Psoas muscle (tissue), 7 donors: ENCODE measurements at regions not wholly inside any gene's neighbourhood (a gene's known extent, or its start where the extent isn't known, plus 50 kb on each side); places are given as distances from the start of the nearest gene placed in this dataset.

Experiments used
- ATAC-seq, 4 donors: fragments of 200-7000 bp; cut with Tn5 transposase; one replicate each; pipeline ENCODE4 v1.9.1; 2020; ENCODE audit warnings: moderate library complexity in 3 of 4, mild to moderate bottlenecking in 2 of 4
- DNase-seq, 2 donors: peaks; one replicate each; pipeline ENCODE4 v3.0.0-alpha.2; 2020
- H3K27ac ChIP-seq: fragments of 200-600 bp; one replicate; pipeline ENCODE4 v1.8.0; 2022
- H3K27me3 ChIP-seq, 3 donors: fragments of 200-600 bp in 1 of 3; one replicate each; pipeline versions ENCODE4 v1.6.1 to v1.8.0; 2013 to 2022; ENCODE audit warnings: low read length in 2 of 3, mild to moderate bottlenecking in 2 of 3, moderate library complexity in 1 of 3; ENCODE audit not compliant: insufficient read depth in 3 of 3
- H3K36me3 ChIP-seq, 2 donors: fragments of 200-600 bp in 1 of 2; one replicate each; pipeline versions ENCODE4 v1.6.1 to v1.8.0; 2013 to 2022; ENCODE audit warnings: low read depth in 1 of 2, mild to moderate bottlenecking in 1 of 2, moderate library complexity in 1 of 2; ENCODE audit not compliant: insufficient read depth in 1 of 2
- H3K4me1 ChIP-seq: fragments of 200-600 bp; one replicate; pipeline ENCODE4 v1.8.0; 2022
- H3K4me3 ChIP-seq: fragments of 200-600 bp; one replicate; pipeline ENCODE4 v1.8.0; 2022; ENCODE audit warnings: mild to moderate bottlenecking
- H3K9me3 ChIP-seq: fragments of 200-600 bp; one replicate; pipeline ENCODE4 v1.8.0; 2022
- WGBS, 3 donors: extraction: QIAGEN DNeasy Blood & Tissue Kit; methylation state at CpG; one replicate each; pipeline versions ENCODE4 v1.1.6 to v1.1.7; 2013; 5-methylcytosine and 5-hydroxymethylcytosine counted together
- intact Hi-C, 2 donors: fragments of 100-400 bp; cut with DNase I; formaldehyde crosslinking; loops; one replicate each; pipeline versions ENCODE4 v1.11.0 to v1.14.2; 2022
- TF ChIP-seq, protein P1 (sequence below): fragments of 200-600 bp; IDR thresholded peaks from one replicate; pipeline ENCODE4 v1.8.0; 2022; ENCODE audit warnings: antibody characterized with exemption
- donor health status: healthy with polysubstance abuse.
- donor health status: DM: no; HTN: no; CAD: no; lungs with moderate emphysema.
- donor health status: Bipolar disorder and iron deficiency.
- donor health status: healthy.
- donor health status: DM: yes; HTN: yes; CAD: no.
- donor health status: DM: no; HTN: no; CAD: no.
- donor health status: DM: yes; HTN: yes; CAD: no.

DNA sequence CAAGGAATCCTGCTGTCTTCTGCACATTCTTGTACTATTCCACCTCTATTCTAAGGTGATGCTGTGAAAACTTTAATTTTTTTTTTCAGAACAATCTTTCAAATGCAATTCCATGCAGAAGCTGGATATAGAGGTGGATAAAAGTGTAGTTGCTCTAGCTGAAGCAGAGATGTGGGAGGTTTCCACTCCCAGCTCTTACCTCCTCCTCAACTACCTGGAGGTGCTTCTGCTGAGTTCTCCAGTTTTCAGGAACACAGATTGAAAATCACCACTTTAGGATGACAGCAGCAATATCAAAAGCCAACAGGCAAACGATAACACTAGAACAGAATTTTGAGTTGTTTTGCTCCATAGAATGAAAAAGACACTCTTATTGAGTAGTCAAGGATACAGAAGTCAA lies 51.1 kb upstream of the FAM98A start:
- TF ChIP-seq, protein P1, sequence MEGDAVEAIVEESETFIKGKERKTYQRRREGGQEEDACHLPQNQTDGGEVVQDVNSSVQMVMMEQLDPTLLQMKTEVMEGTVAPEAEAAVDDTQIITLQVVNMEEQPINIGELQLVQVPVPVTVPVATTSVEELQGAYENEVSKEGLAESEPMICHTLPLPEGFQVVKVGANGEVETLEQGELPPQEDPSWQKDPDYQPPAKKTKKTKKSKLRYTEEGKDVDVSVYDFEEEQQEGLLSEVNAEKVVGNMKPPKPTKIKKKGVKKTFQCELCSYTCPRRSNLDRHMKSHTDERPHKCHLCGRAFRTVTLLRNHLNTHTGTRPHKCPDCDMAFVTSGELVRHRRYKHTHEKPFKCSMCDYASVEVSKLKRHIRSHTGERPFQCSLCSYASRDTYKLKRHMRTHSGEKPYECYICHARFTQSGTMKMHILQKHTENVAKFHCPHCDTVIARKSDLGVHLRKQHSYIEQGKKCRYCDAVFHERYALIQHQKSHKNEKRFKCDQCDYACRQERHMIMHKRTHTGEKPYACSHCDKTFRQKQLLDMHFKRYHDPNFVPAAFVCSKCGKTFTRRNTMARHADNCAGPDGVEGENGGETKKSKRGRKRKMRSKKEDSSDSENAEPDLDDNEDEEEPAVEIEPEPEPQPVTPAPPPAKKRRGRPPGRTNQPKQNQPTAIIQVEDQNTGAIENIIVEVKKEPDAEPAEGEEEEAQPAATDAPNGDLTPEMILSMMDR, result no peak
- Histone ChIP-seq H3K4me1 (no peaks in the 10 kb centered on the region), H3K27ac (no peak overlapping the region), H3K4me3 (no peak overlapping the region), H3K27me3 (no peaks in the 10 kb centered on the region), H3K36me3 (no peaks in the 10 kb centered on the region), H3K9me3 (no peaks in the 10 kb centered on the region)
- intact Hi-C loops, result no loop called here
- no peak for ATAC-seq
- no peak for DNase-seq
- WGBS, 3 donors, result 90 to 93% (median 92%) methylated on average over 1 of the region's 1 CpG
